ENCODE measurements at regions not wholly inside any gene's neighbourhood (a gene's known extent, or its start where the extent isn't known, plus 50 kb on each side); places are given as distances from the start of the nearest gene placed in this dataset.
A peak's percentile ranks its signal among the peaks of the same experiment; 100 is the strongest.

GRCh38 chr9:28774433-28775235, 1201.4 kb upstream of the C9orf72 start:
- Histone ChIP-seq H3K4me3 (ENCODE audit: low read depth, low read length) (no peak overlapping the region), H3K36me3 (ENCODE audit: control insufficient read depth in 2 of 2, insufficient read depth in 1 of 2, low read length in 2 of 2) (no peaks in the 10 kb centered on the region), H3K9me3 (ENCODE audit: control insufficient read depth, insufficient read depth, low read depth, low read length) (no peaks in the 10 kb centered on the region), H3K4me1 (ENCODE audit: control insufficient read depth, insufficient read depth, low read length) (no peaks in the 10 kb centered on the region), H3K27ac (ENCODE audit: extremely low read depth, low read depth, low read length) (no peak overlapping the region)
- ChIA-PET POLR2A (no interaction called here), CTCF (interaction anchor here (0.6 to 2.5 kb wide), 40 partner anchors 9 to 1956 kb away, joined by 3 to 12 read pairs (median 4); no protein-coding TSS in a partner anchor)
- TF ChIP-seq ZNF473 (tag by site-specific recombination; IDR thresholded peaks at IDR 0.05) (no peak), ZNF76 (tag by site-specific recombination; IDR thresholded peaks at IDR 0.05; ENCODE audit: borderline replicate concordance, low read depth) (no peak), ZNF654 (tag by site-specific recombination; IDR thresholded peaks at IDR 0.05; ENCODE audit: low read depth) (peak; percentile 30), ZNF518A (tag by site-specific recombination; conservative IDR thresholded peaks at IDR 0.05; ENCODE audit: low read depth) (no peak)

- no peaks in the 10 kb centered on the region for H3K4me1 ChIP-seq (ENCODE audit: control insufficient read depth, insufficient read depth, low read length)
- ChIA-PET POLR2A (no interaction called here), CTCF (interaction anchor here (0.5 kb wide), 1 partner anchor 1542 kb away, joined by 3 read pairs; no protein-coding TSS in a partner anchor)
- TF ChIP-seq ZNF558 (tag by site-specific recombination; IDR thresholded peaks at IDR 0.05) (no peak), ZNF529 (tag by site-specific recombination; IDR thresholded peaks at IDR 0.05; ENCODE audit: insufficient replicate concordance) (no peak), ZNF544 (tag by site-specific recombination; IDR thresholded peaks at IDR 0.05) (no peak), HOXC10 (CRISPR knock-in tag; IDR thresholded peaks at IDR 0.05) (no peak), ZNF221 (tag by site-specific recombination; IDR thresholded peaks at IDR 0.05; ENCODE audit: borderline replicate concordance) (no peak), ZNF513 (tag by site-specific recombination; IDR thresholded peaks at IDR 0.05) (no peak), KLF16 (tag by site-specific recombination; IDR thresholded peaks at IDR 0.05) (no peak), ZNF560 (tag by site-specific recombination; IDR thresholded peaks at IDR 0.05; ENCODE audit: borderline replicate concordance) (no peak), ZNF768 (tag by site-specific recombination; IDR thresholded peaks at IDR 0.05) (no peak)
- H3K9me3 ChIP-seq (ENCODE audit: control insufficient read depth, insufficient read depth, low read depth, low read length): no peaks in the 10 kb centered on the region
- H3K36me3 ChIP-seq (ENCODE audit: control insufficient read depth in 2 of 2, insufficient read depth in 1 of 2, low read length in 2 of 2): no peaks in the 10 kb centered on the region
- H3K4me3 ChIP-seq (ENCODE audit: low read depth, low read length): no peak overlapping the region
- H3K27ac ChIP-seq (ENCODE audit: extremely low read depth, low read depth, low read length): no peak overlapping the region
Observed at GRCh38 chr9:28779243-28779642, 1206.0 kb upstream of the C9orf72 start.

GRCh38 chr9:28781481-28781880, 1208.2 kb upstream of the C9orf72 start:
- no peak for TF ChIP-seq ZNF214 (tag by site-specific recombination; IDR thresholded peaks at IDR 0.05; ENCODE audit: borderline replicate concordance)
- TF ChIP-seq ZNF302 (tag by site-specific recombination; IDR thresholded peaks at IDR 0.05; ENCODE audit: low read depth): no peak
- TF ChIP-seq GLI4 (tag by site-specific recombination; IDR thresholded peaks at IDR 0.05): no peak
- Histone ChIP-seq H3K4me3 (ENCODE audit: low read depth, low read length) (no peak overlapping the region), H3K4me1 (ENCODE audit: control insufficient read depth, insufficient read depth, low read length) (no peaks in the 10 kb centered on the region), H3K9me3 (ENCODE audit: control insufficient read depth, insufficient read depth, low read depth, low read length) (no peaks in the 10 kb centered on the region), H3K27ac (ENCODE audit: extremely low read depth, low read depth, low read length) (no peak overlapping the region), H3K36me3 (ENCODE audit: control insufficient read depth in 2 of 2, insufficient read depth in 1 of 2, low read length in 2 of 2) (no peaks in the 10 kb centered on the region)
- ChIA-PET POLR2A (no interaction called here), CTCF (no interaction called here)

Measured in HEK293 (cell line).